OCI-LY7 (cell line): ENCODE measurements at regions not wholly inside any gene's neighbourhood (a gene's known extent, or its start where the extent isn't known, plus 50 kb on each side); places are given as distances from the start of the nearest gene placed in this dataset.
A peak's percentile ranks its signal among the peaks of the same experiment; 100 is the strongest.

Source experiments
- EZH2phosphoT487 ChIP-seq: fragments of 200-600 bp; sonication (generic); IDR thresholded peaks from 2 replicates; pipeline ENCODE4 v1.6.1; 2018; ENCODE audit warnings: low read depth, borderline replicate concordance, mild to moderate bottlenecking, mixed run types, antibody characterized with exemption, low read length, moderate library complexity, mixed read lengths
- TF ChIP-seq, protein P1 (sequence below): fragments of 200-600 bp; sonication (generic); conservative IDR thresholded peaks from 2 replicates; pipeline ENCODE4 v1.5.1; 2014; ENCODE audit warnings: mild to moderate bottlenecking, antibody characterized with exemption, low read length, moderate library complexity, mixed read lengths

DNA sequence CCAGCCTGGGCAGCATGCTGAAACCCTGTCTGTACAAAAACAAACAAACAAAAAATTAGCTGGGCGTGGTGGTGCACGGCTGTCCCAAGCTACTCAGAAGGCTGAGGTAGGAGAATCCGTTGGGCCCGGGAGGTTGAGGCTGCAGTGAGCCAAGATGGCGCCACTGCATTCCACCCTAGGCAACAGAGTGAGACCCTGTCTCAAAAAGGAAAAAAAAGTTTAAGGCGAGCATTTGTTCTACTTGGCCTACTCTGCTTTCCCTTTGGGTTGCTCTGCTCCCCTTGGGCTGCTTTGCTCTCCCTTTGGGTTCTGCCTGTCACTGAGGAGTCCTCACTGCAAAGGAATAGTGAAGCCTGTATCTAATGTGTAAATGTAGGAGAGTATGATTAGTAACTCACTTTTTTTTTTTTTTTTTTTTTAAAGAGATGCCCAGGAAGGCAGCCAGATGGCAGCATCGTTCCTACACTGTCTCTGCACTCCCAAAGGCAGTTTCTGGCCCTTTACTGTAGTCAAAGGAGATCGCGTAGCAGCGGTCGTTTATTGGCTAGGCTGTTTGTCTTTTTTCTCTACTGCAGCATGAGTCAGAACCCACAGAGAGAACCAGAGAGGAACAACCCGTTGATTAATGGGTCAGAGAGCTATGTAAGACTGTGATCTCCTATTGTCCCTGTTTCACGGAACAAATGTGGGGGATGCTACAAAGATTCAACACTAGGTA, 118.3 kb upstream of the CWC22 start:
- TF ChIP-seq, protein P1, sequence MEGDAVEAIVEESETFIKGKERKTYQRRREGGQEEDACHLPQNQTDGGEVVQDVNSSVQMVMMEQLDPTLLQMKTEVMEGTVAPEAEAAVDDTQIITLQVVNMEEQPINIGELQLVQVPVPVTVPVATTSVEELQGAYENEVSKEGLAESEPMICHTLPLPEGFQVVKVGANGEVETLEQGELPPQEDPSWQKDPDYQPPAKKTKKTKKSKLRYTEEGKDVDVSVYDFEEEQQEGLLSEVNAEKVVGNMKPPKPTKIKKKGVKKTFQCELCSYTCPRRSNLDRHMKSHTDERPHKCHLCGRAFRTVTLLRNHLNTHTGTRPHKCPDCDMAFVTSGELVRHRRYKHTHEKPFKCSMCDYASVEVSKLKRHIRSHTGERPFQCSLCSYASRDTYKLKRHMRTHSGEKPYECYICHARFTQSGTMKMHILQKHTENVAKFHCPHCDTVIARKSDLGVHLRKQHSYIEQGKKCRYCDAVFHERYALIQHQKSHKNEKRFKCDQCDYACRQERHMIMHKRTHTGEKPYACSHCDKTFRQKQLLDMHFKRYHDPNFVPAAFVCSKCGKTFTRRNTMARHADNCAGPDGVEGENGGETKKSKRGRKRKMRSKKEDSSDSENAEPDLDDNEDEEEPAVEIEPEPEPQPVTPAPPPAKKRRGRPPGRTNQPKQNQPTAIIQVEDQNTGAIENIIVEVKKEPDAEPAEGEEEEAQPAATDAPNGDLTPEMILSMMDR, result peak; percentile 75
- no peak for TF ChIP-seq EZH2phosphoT487
